PC-9 (cell line): ENCODE measurements at regions not wholly inside any gene's neighbourhood (a gene's known extent, or its start where the extent isn't known, plus 50 kb on each side); places are given as distances from the start of the nearest gene placed in this dataset.

ENCODE experiments used
- BruUV-seq: library from RNA; stranded (reverse); fragments of 400-500 nt; replicated peaks from 2 replicates; lab custom pipeline; 2021; lab: Mats Ljungman, UMichigan
- CTCF ChIA-PET: fragments of 300-600 bp; sonication (Branson Sonifier 250); formaldehyde crosslinking; loops from one replicate; lab custom pipeline; 2022; ENCODE audit warnings: antibody characterized with exemption; lab: Charles Lee
- POLR2A ChIA-PET: fragments of 300-600 bp; sonication (Branson Sonifier 250); formaldehyde crosslinking; loops from one replicate; lab custom pipeline; 2022; ENCODE audit warnings: antibody characterized with exemption; ENCODE audit not compliant: unreplicated experiment; lab: Charles Lee
- DNase-seq, 2 experiments: peaks; one replicate each; pipeline versions ENCODE4 v3.0.0 to v3.0.0-alpha.2; 2015 to 2022; ENCODE audit warnings: mixed read lengths in 1 of 2
- H2AFZ ChIP-seq: fragments of 200-600 bp; sonication (generic); 2 replicates; pipeline ENCODE4 v1.8.1; 2017; ENCODE audit warnings: antibody characterized with exemption
- H3F3A ChIP-seq: fragments of 200-600 bp; sonication (generic); 2 replicates; pipeline ENCODE4 v1.8.1; 2017; ENCODE audit warnings: antibody characterized with exemption, mild to moderate bottlenecking, low read depth; ENCODE audit not compliant: insufficient read depth
- H3K27ac ChIP-seq: fragments of 200-600 bp; sonication (generic); 2 replicates; pipeline ENCODE4 v1.6.1; 2016; ENCODE audit warnings: mixed run types
- H3K27me3 ChIP-seq: fragments of 200-600 bp; sonication (generic); 2 replicates; pipeline ENCODE4 v1.6.1; 2016; ENCODE audit warnings: low read depth, mixed run types; ENCODE audit not compliant: insufficient read depth
- H3K36me3 ChIP-seq: fragments of 200-600 bp; sonication (generic); 2 replicates; pipeline ENCODE4 v1.6.1; 2016; ENCODE audit warnings: low read depth, mixed run types
- H3K4me1 ChIP-seq: fragments of 200-600 bp; sonication (generic); replicated peaks from 2 replicates; pipeline ENCODE4 v1.6.1; 2016; ENCODE audit warnings: mixed run types; ENCODE audit not compliant: insufficient read depth
- H3K4me2 ChIP-seq: fragments of 200-600 bp; sonication (generic); 2 replicates; pipeline ENCODE4 v1.6.1; 2017; ENCODE audit warnings: mixed run types
- H3K4me3 ChIP-seq: fragments of 200-600 bp; sonication (generic); 2 replicates; pipeline ENCODE4 v1.6.1; 2016; ENCODE audit warnings: mixed run types
- H3K79me2 ChIP-seq: fragments of 200-600 bp; sonication (generic); 2 replicates; pipeline ENCODE4 v1.6.1; 2017; ENCODE audit warnings: low read depth, mixed run types
- H3K9me2 ChIP-seq: fragments of 200-600 bp; sonication (generic); 2 replicates; pipeline ENCODE4 v1.8.1; 2017; ENCODE audit warnings: mild to moderate bottlenecking; ENCODE audit not compliant: insufficient read depth
- H3K9me3 ChIP-seq: fragments of 200-600 bp; sonication (generic); 2 replicates; pipeline ENCODE4 v1.8.1; 2016; ENCODE audit warnings: low read depth; ENCODE audit not compliant: insufficient read depth
- H4K20me1 ChIP-seq: fragments of 200-600 bp; sonication (generic); 2 replicates; pipeline ENCODE4 v1.8.1; 2017; ENCODE audit not compliant: insufficient read depth
- EZH2 ChIP-seq: fragments of 200-600 bp; sonication (generic); IDR thresholded peaks from 2 replicates; pipeline ENCODE4 v1.8.0; 2017; ENCODE audit warnings: antibody characterized with exemption, low read depth
- intact Hi-C: fragments of 100-400 bp; cut with micrococcal nuclease; formaldehyde crosslinking; loops from one replicate; pipeline ENCODE4 v1.10.0; 2022; ENCODE audit not compliant: unreplicated experiment
- TF ChIP-seq, protein P1 (sequence below): fragments of 200-600 bp; sonication (generic); conservative IDR thresholded peaks from 2 replicates; pipeline ENCODE4 v1.6.1; 2017; ENCODE audit warnings: mixed run types, antibody characterized with exemption, mild to moderate bottlenecking, moderate library complexity

DNA sequence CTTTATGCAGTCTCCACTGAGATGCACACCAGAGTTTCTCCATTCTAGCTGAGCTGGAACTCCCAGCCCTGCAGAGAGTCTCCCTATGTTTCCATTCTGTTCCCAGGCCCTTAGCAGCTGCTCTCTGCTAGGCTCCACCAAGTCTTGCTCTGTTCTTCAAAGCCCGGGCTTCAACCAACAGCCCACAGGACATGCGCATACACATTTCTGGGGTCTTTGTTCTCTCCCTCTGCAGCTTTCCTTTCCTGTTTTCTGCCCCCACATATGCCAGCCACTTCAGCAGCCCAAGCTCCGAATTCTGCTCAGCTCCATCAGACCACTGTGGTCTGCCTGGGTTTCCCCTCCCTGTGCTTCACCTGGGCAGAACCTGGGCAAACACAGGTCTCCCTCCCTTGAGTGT, 205.9 kb downstream of the CBLN1 start:
- DNase-seq: no peak
- Histone ChIP-seq H3K9me3 (no peaks in the 10 kb centered on the region), H2AFZ (no peak overlapping the region), H3K4me2 (no peak overlapping the region), H3K27ac (no peak overlapping the region), H3K27me3 (no peaks in the 10 kb centered on the region; the same call in 1 of the 2 replicates), H3K4me3 (no peak overlapping the region), H3K9me2 (no peaks in the 10 kb centered on the region), H3K36me3 (no peaks in the 10 kb centered on the region), H4K20me1 (no peaks in the 10 kb centered on the region), H3K4me1 (no peaks in the 10 kb centered on the region), H3K79me2 (no peaks in the 10 kb centered on the region), H3F3A (no peaks in the 10 kb centered on the region)
- CTCF ChIA-PET: no interaction called here
- POLR2A ChIA-PET: no interaction called here
- no TSS peak for BruUV-seq
- intact Hi-C loops: no loop called here
- TF ChIP-seq, protein P1, sequence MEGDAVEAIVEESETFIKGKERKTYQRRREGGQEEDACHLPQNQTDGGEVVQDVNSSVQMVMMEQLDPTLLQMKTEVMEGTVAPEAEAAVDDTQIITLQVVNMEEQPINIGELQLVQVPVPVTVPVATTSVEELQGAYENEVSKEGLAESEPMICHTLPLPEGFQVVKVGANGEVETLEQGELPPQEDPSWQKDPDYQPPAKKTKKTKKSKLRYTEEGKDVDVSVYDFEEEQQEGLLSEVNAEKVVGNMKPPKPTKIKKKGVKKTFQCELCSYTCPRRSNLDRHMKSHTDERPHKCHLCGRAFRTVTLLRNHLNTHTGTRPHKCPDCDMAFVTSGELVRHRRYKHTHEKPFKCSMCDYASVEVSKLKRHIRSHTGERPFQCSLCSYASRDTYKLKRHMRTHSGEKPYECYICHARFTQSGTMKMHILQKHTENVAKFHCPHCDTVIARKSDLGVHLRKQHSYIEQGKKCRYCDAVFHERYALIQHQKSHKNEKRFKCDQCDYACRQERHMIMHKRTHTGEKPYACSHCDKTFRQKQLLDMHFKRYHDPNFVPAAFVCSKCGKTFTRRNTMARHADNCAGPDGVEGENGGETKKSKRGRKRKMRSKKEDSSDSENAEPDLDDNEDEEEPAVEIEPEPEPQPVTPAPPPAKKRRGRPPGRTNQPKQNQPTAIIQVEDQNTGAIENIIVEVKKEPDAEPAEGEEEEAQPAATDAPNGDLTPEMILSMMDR: no peak

- no peak overlapping the region for H3K4me3 ChIP-seq
- TF ChIP-seq EZH2: no peak
- TF ChIP-seq, protein P1: no peak
- H4K20me1 ChIP-seq: no peaks in the 10 kb centered on the region
- no peaks in the 10 kb centered on the region for H3F3A ChIP-seq
- no peaks in the 10 kb centered on the region for H3K79me2 ChIP-seq
- no peaks in the 10 kb centered on the region for H3K9me2 ChIP-seq
- CTCF ChIA-PET: no interaction called here
- H3K4me1 ChIP-seq: no peaks in the 10 kb centered on the region
- no peaks in the 10 kb centered on the region for H3K36me3 ChIP-seq
- no peak overlapping the region for H3K4me2 ChIP-seq
- intact Hi-C loops: no loop called here
- POLR2A ChIA-PET: no interaction called here
- H3K9me3 ChIP-seq: no peaks in the 10 kb centered on the region
- H3K27ac ChIP-seq: no peak overlapping the region
- no TSS peak for BruUV-seq
- no peak for DNase-seq
- H3K27me3 ChIP-seq: peaks cover 12% of the 10 kb centered on the region
- H2AFZ ChIP-seq: no peak overlapping the region
These were observed 213.4 kb downstream of the CBLN1 start for GRCh38 chr16:49068224-49068623.

GRCh38 chr16:49067776-49068175, 213.9 kb downstream of the CBLN1 start:
- Histone ChIP-seq H2AFZ (no peak overlapping the region), H3K27ac (no peak overlapping the region), H3F3A (no peaks in the 10 kb centered on the region), H3K79me2 (no peaks in the 10 kb centered on the region), H3K27me3 (peaks cover 12% of the 10 kb centered on the region), H3K4me2 (no peak overlapping the region), H3K9me3 (no peaks in the 10 kb centered on the region), H3K9me2 (no peaks in the 10 kb centered on the region), H3K36me3 (no peaks in the 10 kb centered on the region), H3K4me3 (no peak overlapping the region), H3K4me1 (no peaks in the 10 kb centered on the region), H4K20me1 (no peaks in the 10 kb centered on the region)
- ChIA-PET CTCF (no interaction called here), POLR2A (no interaction called here)
- no TSS peak for BruUV-seq
- intact Hi-C loops: no loop called here
- TF ChIP-seq EZH2: no peak
- TF ChIP-seq, protein P1: no peak
- no peak for DNase-seq
